Stimulated activated CD8-positive, alpha-beta memory T cell treated with anti-CD3 and anti-CD28 coated beads, Interleukin-12 subunit alpha, Interleukin-12 subunit beta, amount 100 ng/mL, for 1 hour (primary cell): ENCODE measurements at regions not wholly inside any gene's neighbourhood (a gene's known extent, or its start where the extent isn't known, plus 50 kb on each side); places are given as distances from the start of the nearest gene placed in this dataset.

ENCODE experiments used
- DNase-seq: peaks from one replicate; pipeline ENCODE4 v3.0.0-alpha.2; 2020; ENCODE audit warnings: low read depth

DNA sequence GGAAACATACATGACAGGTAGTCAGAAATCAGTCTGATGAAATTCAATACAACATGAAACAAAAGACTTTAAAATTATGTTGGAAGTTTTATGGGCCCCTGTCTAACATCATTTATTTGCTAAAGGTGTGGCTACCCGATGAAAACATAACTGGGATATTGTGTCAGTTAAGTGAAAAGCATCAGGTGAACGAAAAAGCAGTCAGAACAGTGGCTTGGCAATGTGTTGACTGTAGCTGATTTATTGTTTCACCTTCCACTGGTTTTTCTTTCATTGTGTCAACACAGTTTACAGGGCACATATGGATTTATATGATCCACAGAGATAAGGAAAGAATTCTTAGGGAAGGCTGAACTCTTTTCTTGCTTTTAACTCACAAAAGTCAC, 429.6 kb upstream of the ZNF608 start:
- no peak for DNase-seq

DNA sequence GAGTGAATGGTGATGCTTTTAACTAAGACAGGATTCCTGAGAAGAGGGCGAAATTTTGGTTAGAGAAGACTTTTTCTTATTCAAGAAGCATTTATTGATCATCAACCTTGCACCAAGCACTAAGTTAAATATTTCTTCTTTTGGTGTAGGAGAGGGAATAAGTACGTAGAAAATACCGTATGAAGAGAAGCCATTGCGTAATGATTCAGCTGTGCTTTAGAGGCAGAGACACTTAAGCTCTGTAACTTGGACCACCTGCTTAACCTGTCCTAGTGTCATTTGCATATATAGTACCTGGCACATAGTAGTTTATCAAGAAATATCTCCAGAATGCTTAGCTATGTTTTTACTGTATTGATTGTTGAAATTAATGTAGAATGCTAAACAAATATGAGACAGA, 430.9 kb upstream of the ZNF608 start:
- no peak for DNase-seq

DNA sequence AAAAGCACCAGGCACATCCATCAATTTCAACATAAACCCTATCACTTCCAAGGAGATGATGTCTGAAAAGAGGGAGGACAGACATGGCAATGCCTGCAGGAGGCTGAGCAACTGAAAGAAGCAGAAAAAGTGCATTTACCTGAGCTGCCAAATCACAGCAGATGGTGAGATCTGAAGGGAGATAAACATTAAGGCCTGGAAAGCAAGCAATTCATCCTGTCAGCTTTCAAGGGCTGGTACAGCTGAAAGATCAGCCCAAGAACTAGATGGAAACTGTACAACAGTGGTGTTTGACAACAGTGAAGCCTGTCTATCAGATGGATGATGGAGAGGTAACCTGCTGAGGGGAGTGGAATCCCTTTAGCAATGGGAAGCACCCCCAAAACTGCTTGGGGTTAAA, 433.2 kb upstream of the ZNF608 start:
- DNase-seq, result no peak

- DNase-seq, result no peak
Measured at GRCh38 chr5:125180231-125180829, 433.9 kb upstream of the ZNF608 start.

- DNase-seq, result no peak
Measured at GRCh38 chr5:125181159-125181558, 434.7 kb upstream of the ZNF608 start.

GRCh38 chr5:125181955-125182354, 435.5 kb upstream of the ZNF608 start:
- DNase-seq, result no peak

- DNase-seq, result no peak
Measured at GRCh38 chr5:125185740-125186139, 439.3 kb upstream of the ZNF608 start.

- DNase-seq, result no peak
Measured at GRCh38 chr5:125186911-125187375, 440.5 kb upstream of the ZNF608 start.

- no peak for DNase-seq
Measured at GRCh38 chr5:125189531-125189941, 443.1 kb upstream of the ZNF608 start.

GRCh38 chr5:125190232-125191087, 444.0 kb upstream of the ZNF608 start:
- DNase-seq, result no peak

GRCh38 chr5:125194883-125195282, 448.4 kb upstream of the ZNF608 start:
- DNase-seq, result no peak

- no peak for DNase-seq
Measured at GRCh38 chr5:125196481-125197111, 450.2 kb upstream of the ZNF608 start.

- DNase-seq, result no peak
Measured at GRCh38 chr5:125197321-125197720, 450.9 kb upstream of the ZNF608 start.

DNA sequence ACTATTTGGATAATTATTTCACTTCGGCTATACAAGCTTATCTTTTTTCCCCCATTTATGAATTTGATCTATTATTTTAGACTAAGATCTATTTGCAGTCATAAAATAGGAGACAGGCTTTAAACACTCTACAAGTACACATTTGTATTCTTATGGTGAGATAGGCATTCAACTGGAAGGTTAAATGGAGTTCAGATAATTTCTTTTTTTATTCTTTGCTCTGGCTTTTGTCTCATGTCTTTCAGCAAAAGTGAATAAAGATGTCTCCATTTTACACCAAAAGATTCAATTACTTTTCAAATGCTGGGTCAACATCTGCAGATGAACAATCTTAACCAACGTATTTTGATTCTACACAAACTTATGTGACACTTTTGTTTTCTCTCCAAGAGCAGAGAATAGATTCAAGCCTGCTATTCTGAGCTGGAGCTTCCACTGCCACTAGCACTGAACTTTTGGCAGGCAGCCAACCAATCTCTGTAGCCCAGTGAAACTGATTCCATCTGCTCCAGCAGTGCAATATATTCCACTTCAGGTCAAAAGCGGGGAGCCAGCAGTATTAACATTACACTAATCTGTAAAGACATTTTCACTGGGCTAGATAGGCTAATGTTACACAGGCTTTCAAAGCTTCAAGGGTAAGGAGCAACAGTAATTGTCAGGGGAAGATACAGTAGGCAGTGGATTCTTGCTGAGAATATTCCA, 452.0 kb upstream of the ZNF608 start:
- DNase-seq, result no peak

DNA sequence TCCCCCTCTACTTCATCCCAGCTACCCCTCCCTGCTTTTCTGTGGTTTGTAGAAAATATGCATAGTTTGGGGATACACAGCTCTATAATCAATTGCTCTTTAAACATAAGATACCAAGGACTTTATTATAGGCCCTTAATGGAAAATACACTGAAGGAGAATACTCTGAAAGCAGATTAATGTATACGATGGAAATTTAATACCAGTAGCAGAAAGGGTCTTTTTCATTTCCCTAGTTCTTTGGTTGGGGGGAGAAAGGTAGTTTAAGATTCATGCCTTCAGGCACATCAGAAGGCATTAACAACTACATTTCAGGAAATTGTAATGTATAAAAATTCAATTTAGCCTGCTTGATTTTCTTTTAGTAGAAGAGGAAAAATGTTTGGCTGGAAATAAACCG, 452.9 kb upstream of the ZNF608 start:
- DNase-seq, result no peak

DNA sequence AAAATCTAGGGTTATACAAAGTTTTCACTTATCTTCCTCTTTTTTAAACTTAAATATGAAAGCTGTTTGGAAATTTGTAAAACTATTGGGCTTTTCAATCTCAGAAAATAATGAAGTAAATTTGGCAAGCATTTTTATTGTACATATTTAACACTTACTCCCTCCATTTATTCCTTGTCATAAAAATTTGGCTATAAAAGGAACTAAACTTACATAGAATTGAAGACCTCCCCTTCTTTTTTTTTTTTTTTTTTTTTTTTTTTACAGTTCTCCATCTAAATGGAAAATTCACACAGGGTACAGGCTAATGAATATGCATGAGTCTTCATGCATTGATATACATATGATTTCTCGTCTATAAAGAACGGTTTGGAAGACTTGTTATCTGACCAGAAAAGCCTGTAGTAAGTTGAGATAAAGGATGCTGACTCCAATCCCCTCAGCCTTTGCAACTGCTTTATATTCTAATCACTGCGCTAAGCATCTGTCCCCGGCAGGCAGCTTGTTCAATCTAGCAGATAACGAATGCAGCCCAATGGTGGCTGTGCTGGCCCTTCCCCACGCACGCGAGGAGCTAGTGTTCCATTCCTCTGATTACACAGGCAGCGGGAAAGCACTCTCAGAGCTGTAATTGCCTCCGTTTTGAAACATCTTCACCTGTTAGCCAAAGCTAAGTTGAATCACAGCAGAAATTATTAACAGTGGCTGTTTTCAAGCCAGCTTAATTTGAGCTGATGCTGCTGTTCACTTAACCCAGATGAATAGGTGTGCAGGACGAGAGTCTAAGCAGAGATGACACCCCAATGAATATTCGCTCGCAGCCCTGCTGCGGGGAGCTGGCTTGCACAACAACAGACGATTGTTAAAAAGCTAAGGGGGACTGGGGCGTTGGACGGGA, 453.8 kb upstream of the ZNF608 start:
- no peak for DNase-seq

DNA sequence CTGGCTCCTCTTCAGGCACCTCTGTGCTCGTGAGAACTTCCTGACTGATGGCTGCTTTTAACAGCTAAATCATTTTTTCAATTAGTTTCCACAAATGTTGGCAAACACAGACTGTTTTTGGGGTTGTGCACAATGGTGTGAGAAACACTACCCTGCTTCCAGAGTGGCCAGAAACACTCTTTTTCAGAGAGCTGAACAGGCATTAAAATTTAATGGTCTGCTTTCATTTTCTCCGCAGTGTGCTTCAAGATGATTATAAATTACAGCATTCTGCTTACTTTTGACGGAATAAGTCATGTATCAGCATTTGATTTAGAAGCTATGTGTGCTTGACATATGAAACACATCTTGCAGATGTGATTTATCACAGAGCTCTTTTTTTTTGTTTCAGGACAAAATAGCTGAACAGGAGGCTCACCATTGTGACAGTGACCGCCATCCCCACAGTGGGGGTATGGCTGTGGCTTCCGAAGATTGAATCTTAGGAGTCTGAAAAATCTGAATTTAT, 454.5 kb upstream of the ZNF608 start:
- DNase-seq, result no peak

GRCh38 chr5:125201446-125202052, 455.1 kb upstream of the ZNF608 start:
- no peak for DNase-seq

GRCh38 chr5:125202353-125202752, 455.9 kb upstream of the ZNF608 start:
- no peak for DNase-seq

DNA sequence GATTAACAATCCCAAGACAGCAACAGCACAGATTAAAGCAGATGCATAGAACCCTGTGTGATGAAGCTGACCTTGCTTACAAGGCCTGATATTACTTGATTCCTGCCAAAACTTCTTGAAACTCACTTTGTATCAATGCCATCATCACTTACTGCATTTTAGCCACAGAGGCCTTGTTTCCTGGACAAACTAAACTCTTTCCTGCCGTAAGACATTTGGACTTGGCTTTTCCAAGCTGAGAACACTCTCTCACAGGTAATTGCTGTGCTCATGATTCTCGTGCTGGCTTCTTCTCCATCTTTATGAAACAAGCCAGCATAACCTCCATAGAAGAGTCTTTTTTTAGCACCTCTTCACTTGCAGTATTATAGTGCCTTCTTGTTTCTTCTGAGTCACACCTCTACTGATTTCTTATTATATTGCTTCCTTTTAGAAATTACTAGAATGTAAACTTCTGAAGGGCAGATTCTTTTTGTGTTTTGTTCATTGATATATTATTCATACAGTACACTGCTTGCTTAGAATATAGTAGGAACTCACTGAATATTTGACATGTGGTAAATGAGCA, 456.5 kb upstream of the ZNF608 start:
- no peak for DNase-seq
